ACC112 (cell line): ENCODE measurements at regions not wholly inside any gene's neighbourhood (a gene's known extent, or its start where the extent isn't known, plus 50 kb on each side); places are given as distances from the start of the nearest gene placed in this dataset.

Source experiments
- H2AFZ ChIP-seq: fragments of 200-600 bp; sonication (generic); one replicate; pipeline ENCODE4 v1.6.0; 2017; ENCODE audit warnings: antibody characterized with exemption, low read length; ENCODE audit not compliant: unreplicated experiment
- H3K27ac ChIP-seq: fragments of 200-600 bp; sonication (generic); 2 replicates; pipeline ENCODE4 v1.5.1; 2014; ENCODE audit warnings: low read depth, mild to moderate bottlenecking, antibody characterized with exemption, low read length, moderate library complexity
- H3K27me3 ChIP-seq: fragments of 200-600 bp; sonication (generic); 2 replicates; pipeline ENCODE4 v1.6.1; 2014; ENCODE audit warnings: mild to moderate bottlenecking, antibody characterized with exemption, low read length, moderate library complexity, mixed read lengths; ENCODE audit not compliant: insufficient read depth
- H3K36me3 ChIP-seq: fragments of 200-600 bp; sonication (generic); 2 replicates; pipeline ENCODE4 v1.6.1; 2016; ENCODE audit warnings: mild to moderate bottlenecking, antibody characterized with exemption, low read length, moderate library complexity, mixed read lengths; ENCODE audit not compliant: insufficient read depth
- H3K4me1 ChIP-seq: fragments of 200-600 bp; sonication (generic); one replicate; pipeline ENCODE4 v1.6.1; 2016; ENCODE audit warnings: low read length, mixed read lengths; ENCODE audit not compliant: insufficient read depth, unreplicated experiment, control insufficient read depth
- H3K4me3 ChIP-seq: fragments of 200-600 bp; sonication (generic); 2 replicates; pipeline ENCODE4 v1.5.1; 2014; ENCODE audit warnings: mild to moderate bottlenecking, low read depth, low read length
- H3K79me2 ChIP-seq: fragments of 200-600 bp; sonication (generic); one replicate; pipeline ENCODE4 v1.6.0; 2016; ENCODE audit warnings: low read length; ENCODE audit not compliant: control insufficient read depth, unreplicated experiment, insufficient read depth

DNA sequence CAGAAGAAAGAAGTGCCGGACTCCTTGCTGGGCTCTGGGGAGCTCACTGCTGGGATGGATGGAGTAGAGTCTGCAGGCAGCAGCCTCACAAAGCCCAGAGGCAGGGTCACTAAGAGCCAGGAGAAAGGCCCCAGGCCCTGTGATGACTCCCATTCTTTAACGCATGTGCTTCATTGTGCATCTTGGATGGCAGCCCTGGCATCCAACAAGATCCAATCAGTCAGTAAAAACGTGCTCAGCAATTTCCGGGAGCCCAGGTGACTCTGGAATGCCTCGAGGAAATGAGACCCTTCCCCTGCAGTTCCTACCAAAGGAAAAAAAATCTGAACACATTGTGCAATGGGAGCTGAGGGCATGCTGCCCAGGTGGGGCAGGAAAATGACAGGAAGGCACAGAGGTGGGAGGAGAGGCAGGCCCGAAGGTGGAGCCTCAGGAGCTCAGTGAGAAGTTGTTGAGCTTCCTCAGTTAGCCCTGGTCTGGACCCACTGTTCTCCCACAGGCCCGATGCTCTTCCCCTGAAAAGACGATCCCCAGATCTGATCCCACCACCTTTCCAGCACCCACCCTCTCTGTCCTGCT is 60.7 kb upstream of the TMEM72 start:
- Histone ChIP-seq H2AFZ (no peak overlapping the region), H3K4me3 (no peak overlapping the region), H3K79me2 (no peaks in the 10 kb centered on the region), H3K36me3 (no peaks in the 10 kb centered on the region), H3K27me3 (no peaks in the 10 kb centered on the region), H3K4me1 (no peaks in the 10 kb centered on the region), H3K27ac (no peak overlapping the region)

DNA sequence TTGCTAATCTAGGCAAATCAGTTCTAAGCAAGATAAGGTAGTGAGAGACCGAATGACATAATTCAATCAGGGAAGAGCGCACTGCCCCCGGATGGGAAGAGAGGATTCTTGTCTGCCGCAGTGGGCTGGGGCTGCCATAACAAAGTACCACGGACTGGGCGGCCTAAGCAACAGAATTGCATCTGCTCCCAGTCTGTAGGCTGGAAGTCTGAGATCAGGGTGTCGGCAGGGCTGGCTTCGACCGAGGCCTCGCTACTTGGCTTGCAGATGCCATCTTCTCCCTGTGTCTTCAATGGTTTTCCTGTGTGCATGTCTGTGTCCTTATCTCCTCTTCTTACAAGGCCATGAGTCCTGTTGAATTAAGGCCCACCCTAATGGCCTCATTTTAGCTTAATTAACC is 59.7 kb upstream of the TMEM72 start:
- no peaks in the 10 kb centered on the region for H3K4me1 ChIP-seq
- H3K4me3 ChIP-seq = no peak overlapping the region
- no peaks in the 10 kb centered on the region for H3K36me3 ChIP-seq
- H3K27ac ChIP-seq = no peak overlapping the region
- H3K79me2 ChIP-seq = no peaks in the 10 kb centered on the region
- H3K27me3 ChIP-seq = no peaks in the 10 kb centered on the region
- no peak overlapping the region for H2AFZ ChIP-seq

DNA sequence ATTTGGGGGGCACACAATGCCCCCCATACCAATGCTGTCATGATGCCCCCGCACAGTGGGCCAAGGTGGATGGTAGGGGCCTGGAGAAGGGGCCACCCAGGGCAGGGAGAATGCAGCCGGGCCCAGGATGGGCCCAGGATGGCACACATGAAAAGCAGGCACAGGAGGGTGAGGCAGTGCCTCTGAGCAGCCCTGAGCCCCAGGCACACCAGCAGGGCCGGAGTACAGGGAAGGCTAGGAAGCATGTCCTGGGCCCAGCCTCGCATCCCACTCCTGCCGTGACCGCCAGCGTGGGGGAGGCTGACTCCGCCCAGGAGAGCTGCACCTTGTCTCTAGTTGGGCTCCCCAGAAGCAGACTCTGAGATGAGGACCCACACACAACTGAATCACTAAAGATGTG is 59.3 kb upstream of the TMEM72 start:
- Histone ChIP-seq H3K27ac (no peak overlapping the region), H2AFZ (no peak overlapping the region), H3K79me2 (no peaks in the 10 kb centered on the region), H3K27me3 (no peaks in the 10 kb centered on the region), H3K36me3 (no peaks in the 10 kb centered on the region), H3K4me1 (no peaks in the 10 kb centered on the region), H3K4me3 (no peak overlapping the region)

DNA sequence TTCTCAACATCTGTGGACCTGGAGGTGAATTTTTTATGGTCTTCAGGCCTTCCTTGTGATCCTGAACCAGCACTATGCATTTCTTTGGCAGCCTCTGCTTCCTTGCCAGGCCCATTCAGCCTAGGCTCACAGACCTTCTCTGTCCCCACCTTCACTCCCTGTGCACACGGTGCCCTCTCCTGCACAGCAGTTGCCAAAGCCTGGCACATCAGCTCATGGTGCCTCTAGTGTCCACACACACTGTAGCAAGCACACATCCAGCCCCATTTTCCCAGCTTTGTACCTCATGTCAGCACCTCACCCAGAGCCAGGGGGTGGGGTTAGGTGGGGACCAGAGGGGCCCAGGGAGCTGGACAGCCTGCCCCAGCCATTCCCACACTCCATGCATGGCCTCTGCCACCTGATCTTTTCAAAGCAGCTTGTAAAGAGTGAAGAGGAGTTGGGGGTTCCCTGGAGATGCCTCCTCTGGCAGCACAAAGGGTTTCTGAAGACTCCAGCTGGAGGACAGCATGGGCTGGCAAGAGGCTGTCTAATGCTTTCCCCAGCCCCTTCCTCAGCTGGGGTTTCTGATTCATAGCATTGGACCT is 57.9 kb upstream of the TMEM72 start:
- peaks cover 11% of the 10 kb centered on the region for H3K4me1 ChIP-seq
- no peaks in the 10 kb centered on the region for H3K36me3 ChIP-seq
- no peak overlapping the region for H2AFZ ChIP-seq

DNA sequence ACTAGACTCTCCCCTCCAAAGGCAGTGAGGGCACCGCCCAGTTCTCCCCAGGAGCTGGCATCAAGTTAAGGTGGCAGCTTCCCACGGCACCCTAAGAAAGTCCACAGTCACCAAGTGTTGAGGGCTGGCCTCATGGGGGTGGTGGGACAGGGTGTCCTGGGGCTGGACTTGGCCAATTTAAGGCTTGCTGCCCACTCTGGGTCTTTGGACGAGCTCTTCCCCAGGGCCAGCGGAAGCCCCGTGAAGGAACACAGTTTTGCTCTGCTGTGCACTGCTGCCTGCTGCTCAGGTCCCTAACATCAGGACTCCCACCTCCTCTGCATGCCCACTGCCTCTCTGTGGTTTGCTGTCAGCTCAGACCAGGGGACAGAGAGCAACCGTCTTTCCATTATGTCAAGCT is 57.3 kb upstream of the TMEM72 start:
- no peak overlapping the region for H3K27ac ChIP-seq
- peaks cover 12% of the 10 kb centered on the region for H3K4me1 ChIP-seq
- H3K4me3 ChIP-seq = no peak overlapping the region
- H2AFZ ChIP-seq = no peak overlapping the region
- H3K79me2 ChIP-seq = no peaks in the 10 kb centered on the region
- no peaks in the 10 kb centered on the region for H3K27me3 ChIP-seq
- no peaks in the 10 kb centered on the region for H3K36me3 ChIP-seq

More for the DNA sequence above, 57.9 kb upstream of the TMEM72 start:
- H3K79me2 ChIP-seq = no peaks in the 10 kb centered on the region
- H3K27me3 ChIP-seq = no peaks in the 10 kb centered on the region
- H3K4me3 ChIP-seq = no peak overlapping the region
- H3K27ac ChIP-seq = no peak overlapping the region

DNA sequence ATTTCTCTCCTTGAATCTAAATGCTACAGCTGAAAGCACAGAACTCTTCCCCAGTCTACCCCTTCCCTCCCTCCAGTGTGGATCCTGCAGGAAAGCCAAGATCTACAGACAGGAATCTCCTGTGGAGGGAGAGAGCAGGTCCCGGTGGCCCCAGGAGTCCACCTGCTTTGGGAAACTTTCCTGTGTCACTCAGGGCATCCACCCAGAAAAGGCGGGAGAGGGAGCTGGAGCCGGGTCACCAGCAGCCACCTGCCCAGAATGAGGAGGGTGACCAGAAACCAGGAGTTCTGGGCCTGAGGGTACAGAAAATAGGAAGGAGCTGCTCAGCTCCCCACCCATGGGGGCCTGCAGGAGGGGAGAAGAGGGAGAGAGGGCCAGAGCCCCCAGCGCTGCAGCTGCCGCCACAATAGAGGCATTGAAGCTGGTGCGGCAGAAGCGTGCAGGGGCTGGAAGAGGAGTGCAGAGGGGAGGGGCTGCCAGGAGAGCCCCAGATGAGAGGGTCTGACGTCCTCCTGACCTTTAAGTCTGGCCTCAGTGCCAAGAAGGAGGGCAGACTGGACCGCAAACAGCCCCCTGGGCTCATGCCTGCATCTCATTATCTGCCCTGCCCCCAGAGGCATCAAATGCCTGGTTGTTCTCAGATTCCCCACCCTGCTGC is 56.3 kb upstream of the TMEM72 start:
- peaks cover 12% of the 10 kb centered on the region for H3K4me1 ChIP-seq
- no peaks in the 10 kb centered on the region for H3K27me3 ChIP-seq
- H2AFZ ChIP-seq = no peak overlapping the region
- H3K36me3 ChIP-seq = no peaks in the 10 kb centered on the region
- H3K79me2 ChIP-seq = no peaks in the 10 kb centered on the region
- H3K27ac ChIP-seq = no peak overlapping the region
- H3K4me3 ChIP-seq = no peak overlapping the region

DNA sequence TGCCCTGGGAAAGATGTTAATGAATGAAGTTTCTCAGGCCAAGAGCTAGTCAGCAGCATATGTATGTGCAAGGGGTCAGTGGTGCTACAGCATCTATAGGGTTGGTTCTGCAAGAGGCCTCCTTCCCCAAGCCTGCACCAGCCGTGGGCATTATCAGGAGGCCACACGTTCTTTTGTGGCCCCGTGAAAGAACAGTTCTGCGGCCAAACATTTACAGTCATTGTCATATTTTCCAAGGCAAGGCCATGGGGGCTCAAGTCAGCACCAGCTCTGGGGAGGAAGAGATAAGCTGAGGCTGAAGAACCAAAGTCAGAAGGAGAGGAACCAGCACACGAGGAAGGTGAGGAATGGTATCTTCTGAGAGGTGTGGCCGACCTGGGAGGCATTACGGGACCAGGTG is 54.4 kb upstream of the TMEM72 start:
- Histone ChIP-seq H3K27ac (no peak overlapping the region), H3K27me3 (no peaks in the 10 kb centered on the region), H3K79me2 (no peaks in the 10 kb centered on the region), H3K4me3 (no peak overlapping the region), H3K36me3 (no peaks in the 10 kb centered on the region), H2AFZ (no peak overlapping the region), H3K4me1 (peaks cover 23% of the 10 kb centered on the region)

DNA sequence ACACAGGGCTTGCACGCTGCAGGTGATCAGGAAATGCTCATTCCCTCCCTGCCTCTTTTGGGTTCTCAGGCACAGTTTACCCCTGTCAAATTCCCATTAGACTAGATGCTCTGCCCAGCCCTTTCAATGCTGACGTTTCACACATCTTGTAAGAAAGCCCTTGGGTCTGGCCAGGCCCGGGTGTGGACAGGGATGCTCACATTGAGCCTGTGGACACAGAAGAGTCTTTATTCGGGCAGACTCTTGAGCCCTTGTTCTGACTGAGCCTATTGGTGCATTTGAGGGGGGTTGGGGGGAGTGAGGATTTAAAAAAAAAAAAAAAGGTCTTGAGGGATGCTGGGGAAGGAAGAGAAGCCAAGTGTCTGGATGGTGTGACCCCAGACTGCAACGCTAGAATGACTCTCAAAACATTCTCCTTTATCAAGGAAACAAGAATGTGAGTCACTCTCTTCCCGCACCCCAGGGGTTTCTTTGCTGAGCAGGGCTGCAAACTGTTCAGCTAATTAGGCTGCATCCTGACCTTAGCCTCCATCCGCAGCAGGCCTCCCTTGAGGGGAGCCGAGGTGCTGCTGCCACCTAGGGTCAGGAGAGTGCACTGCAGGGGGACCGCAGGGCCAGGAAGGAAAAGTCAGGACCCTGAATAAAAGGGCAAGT is 53.6 kb upstream of the TMEM72 start:
- Histone ChIP-seq H3K4me1 (peaks cover 26% of the 10 kb centered on the region), H3K79me2 (no peaks in the 10 kb centered on the region), H3K4me3 (no peak overlapping the region), H2AFZ (no peak overlapping the region), H3K27ac (no peak overlapping the region), H3K27me3 (no peaks in the 10 kb centered on the region), H3K36me3 (no peaks in the 10 kb centered on the region)

DNA sequence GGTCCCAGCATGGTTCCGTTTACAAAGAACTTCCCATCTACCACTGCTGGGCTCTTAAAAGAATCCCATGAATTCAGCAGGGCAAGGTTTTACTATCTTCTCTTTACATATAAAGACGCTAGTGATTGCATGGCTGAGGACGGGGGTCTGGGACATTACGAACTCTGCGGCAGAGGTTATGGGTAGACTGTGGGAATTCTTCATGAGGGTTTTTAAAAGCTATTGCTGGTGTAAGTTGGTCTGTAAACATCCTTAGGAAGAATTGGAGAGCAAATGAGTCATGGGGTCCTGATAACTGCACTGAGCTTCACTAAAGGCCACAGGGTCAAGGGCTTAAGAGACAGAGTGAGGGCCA is 53.1 kb upstream of the TMEM72 start:
- Histone ChIP-seq H3K79me2 (no peaks in the 10 kb centered on the region), H3K27ac (no peak overlapping the region), H3K4me3 (no peak overlapping the region), H2AFZ (no peak overlapping the region), H3K36me3 (no peaks in the 10 kb centered on the region), H3K27me3 (no peaks in the 10 kb centered on the region), H3K4me1 (peaks cover 26% of the 10 kb centered on the region)

DNA sequence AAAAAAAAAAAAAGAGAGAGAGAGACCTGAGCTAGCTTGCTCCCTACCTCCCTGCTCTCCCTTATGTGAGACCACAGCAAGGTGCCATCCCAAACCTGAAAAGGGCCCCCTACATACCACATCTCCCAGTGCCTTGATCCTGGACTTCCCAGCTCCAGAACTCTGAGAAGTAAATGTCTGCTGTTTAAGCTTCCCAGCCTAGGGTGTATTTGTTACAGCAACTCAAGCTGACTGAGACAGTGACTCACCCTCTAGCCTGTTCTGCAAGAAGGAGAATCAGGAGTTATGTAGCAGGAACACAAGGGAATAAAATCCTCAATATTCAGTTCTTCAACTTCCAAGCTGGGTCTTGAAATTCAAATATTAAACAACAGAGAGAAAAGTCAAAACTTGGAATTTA is 52.1 kb upstream of the TMEM72 start:
- Histone ChIP-seq H3K27ac (no peak overlapping the region), H3K27me3 (no peaks in the 10 kb centered on the region), H2AFZ (no peak overlapping the region), H3K4me3 (no peak overlapping the region), H3K4me1 (peaks cover 26% of the 10 kb centered on the region), H3K36me3 (no peaks in the 10 kb centered on the region), H3K79me2 (no peaks in the 10 kb centered on the region)
